Chondrocyte (in vitro differentiated cells): ENCODE measurements at regions not wholly inside any gene's neighbourhood (a gene's known extent, or its start where the extent isn't known, plus 50 kb on each side); places are given as distances from the start of the nearest gene placed in this dataset.
"Not testable (repeated sequence)": the region's sequence is repeated elsewhere in the genome, so short reads cannot be mapped to it uniquely, and the experiment has no call there.

ENCODE experiments used
- DNase-seq: peaks from one replicate; pipeline ENCODE4 v3.0.0; 2021; ENCODE audit warnings: mixed read lengths, low spot score
- H3K27ac Mint-ChIP-seq: one replicate; pipeline ENCODE4 v1.8.0; 2021; ENCODE audit warnings: mild to moderate bottlenecking, moderate library complexity, mixed read lengths; ENCODE audit not compliant: unreplicated experiment
- H3K27me3 Mint-ChIP-seq: 2 replicates; pipeline ENCODE4 v1.8.0; 2021; ENCODE audit warnings: low read depth, mixed read lengths
- H3K36me3 Mint-ChIP-seq: 2 replicates; pipeline ENCODE4 v1.8.0; 2021; ENCODE audit warnings: low read depth, mixed read lengths
- H3K4me1 Mint-ChIP-seq: 2 replicates; pipeline ENCODE4 v1.8.0; 2021; ENCODE audit warnings: low read depth, mild to moderate bottlenecking, mixed read lengths
- H3K4me3 Mint-ChIP-seq: one replicate; pipeline ENCODE4 v1.8.0; 2021; ENCODE audit warnings: mild to moderate bottlenecking, moderate library complexity, mixed read lengths; ENCODE audit not compliant: unreplicated experiment
- H3K9me3 Mint-ChIP-seq: 2 replicates; pipeline ENCODE4 v1.8.0; 2021; ENCODE audit warnings: low read depth, mixed read lengths
- TF ChIP-seq, protein P1 (sequence below): fragments of 200-600 bp; sonication (generic); IDR thresholded peaks from 2 replicates; pipeline ENCODE4 v1.5.0; 2021; ENCODE audit warnings: antibody characterized with exemption, mild to moderate bottlenecking, moderate library complexity

DNA sequence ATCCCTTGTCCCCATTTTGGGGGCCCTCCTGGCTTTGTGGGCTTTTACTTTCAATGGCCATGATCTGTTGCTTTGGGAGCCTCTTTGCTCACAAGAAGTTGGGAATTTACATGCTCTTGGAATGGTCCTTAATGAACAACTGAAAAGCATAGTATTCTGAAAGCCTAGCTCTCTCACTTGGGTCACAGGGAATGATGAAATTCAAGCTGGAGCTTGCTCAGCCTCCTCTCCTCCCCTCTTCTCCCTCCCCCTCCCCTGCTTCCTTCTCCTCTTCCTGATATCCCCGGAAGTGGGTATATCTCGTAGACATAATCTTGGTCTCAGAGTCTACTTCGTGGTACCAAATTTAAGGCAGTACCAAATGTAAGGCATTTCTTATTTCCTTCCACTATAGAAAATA is 400.6 kb upstream of the NR3C2 start:
- no peak for DNase-seq
- H3K4me1 Mint-ChIP-seq: no peaks in the 10 kb centered on the region
- H3K27me3 Mint-ChIP-seq: peaks cover 1% of the 10 kb centered on the region
- H3K9me3 Mint-ChIP-seq: no peaks in the 10 kb centered on the region
- no peak overlapping the region for H3K4me3 Mint-ChIP-seq
- H3K36me3 Mint-ChIP-seq: no peaks in the 10 kb centered on the region
- no peak overlapping the region for H3K27ac Mint-ChIP-seq
- TF ChIP-seq, protein P1, sequence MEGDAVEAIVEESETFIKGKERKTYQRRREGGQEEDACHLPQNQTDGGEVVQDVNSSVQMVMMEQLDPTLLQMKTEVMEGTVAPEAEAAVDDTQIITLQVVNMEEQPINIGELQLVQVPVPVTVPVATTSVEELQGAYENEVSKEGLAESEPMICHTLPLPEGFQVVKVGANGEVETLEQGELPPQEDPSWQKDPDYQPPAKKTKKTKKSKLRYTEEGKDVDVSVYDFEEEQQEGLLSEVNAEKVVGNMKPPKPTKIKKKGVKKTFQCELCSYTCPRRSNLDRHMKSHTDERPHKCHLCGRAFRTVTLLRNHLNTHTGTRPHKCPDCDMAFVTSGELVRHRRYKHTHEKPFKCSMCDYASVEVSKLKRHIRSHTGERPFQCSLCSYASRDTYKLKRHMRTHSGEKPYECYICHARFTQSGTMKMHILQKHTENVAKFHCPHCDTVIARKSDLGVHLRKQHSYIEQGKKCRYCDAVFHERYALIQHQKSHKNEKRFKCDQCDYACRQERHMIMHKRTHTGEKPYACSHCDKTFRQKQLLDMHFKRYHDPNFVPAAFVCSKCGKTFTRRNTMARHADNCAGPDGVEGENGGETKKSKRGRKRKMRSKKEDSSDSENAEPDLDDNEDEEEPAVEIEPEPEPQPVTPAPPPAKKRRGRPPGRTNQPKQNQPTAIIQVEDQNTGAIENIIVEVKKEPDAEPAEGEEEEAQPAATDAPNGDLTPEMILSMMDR: no peak

DNA sequence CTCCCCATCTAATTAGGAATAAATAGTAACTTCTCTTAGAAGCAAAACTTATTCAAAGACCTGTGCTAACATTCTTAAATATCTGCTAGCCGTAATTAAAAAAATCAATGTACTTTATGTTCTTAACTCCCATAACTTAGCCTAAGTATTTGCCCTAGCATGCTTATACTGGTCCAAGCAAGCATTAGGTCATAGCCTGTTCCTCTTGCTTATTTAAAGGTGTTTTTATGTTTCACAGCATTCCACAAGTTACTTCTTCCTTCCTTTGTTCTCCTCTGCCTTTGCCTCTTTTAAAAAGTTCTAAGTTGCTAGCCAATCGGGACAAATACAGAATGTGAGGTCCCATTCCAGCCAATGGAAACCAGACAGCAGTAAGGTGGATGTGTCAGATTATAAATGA is 395.4 kb upstream of the NR3C2 start:
- H3K4me1 Mint-ChIP-seq, H3K36me3 Mint-ChIP-seq, DNase-seq, H3K4me3 Mint-ChIP-seq, H3K27ac Mint-ChIP-seq, H3K9me3 Mint-ChIP-seq, H3K27me3 Mint-ChIP-seq: not testable (repeated sequence)

DNA sequence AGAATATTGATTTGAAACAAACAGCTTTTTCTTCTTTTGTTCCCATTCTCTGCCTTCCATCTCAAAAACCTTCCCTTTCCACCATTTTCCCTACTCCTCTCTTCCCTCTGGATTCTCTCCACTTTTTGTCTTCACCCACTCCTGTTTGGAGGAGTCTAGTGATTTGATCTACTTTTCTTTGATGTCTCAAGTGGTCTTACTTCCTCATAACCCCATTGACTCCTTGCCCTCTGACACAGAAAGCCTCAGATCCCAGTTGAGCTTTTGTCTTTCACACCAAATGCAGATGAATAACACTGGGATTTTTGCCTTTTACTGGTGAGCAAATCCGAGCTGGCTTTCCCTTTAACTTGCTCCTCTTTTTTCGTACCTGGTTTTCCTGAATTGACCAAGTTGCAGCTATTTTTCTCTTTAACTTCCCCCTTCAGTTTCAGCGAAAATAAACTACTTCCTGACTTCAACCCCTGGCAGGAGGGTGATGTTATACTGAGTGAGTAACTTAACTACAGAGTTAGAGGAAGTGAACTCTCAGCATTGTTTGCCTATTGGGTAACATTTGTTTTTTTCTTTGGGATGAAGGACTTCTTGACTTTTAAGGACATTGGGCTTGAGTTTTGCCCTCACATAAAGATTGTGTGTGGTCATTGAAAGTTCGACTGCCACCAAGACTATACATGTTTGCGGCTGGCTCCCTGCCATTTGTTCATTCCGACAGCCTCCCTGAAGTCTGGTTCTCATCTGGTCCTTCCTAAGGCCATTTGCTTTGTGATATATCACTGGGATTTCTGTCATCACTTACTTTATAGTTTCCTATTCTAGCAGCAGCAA is 392.8 kb upstream of the NR3C2 start:
- H3K9me3 Mint-ChIP-seq: peaks cover 3% of the 10 kb centered on the region
- H3K36me3 Mint-ChIP-seq: no peaks in the 10 kb centered on the region
- TF ChIP-seq, protein P1: no peak
- no peak for DNase-seq
- no peak overlapping the region for H3K4me3 Mint-ChIP-seq
- no peaks in the 10 kb centered on the region for H3K4me1 Mint-ChIP-seq
- no peak overlapping the region for H3K27ac Mint-ChIP-seq
- H3K27me3 Mint-ChIP-seq: no peaks in the 10 kb centered on the region

DNA sequence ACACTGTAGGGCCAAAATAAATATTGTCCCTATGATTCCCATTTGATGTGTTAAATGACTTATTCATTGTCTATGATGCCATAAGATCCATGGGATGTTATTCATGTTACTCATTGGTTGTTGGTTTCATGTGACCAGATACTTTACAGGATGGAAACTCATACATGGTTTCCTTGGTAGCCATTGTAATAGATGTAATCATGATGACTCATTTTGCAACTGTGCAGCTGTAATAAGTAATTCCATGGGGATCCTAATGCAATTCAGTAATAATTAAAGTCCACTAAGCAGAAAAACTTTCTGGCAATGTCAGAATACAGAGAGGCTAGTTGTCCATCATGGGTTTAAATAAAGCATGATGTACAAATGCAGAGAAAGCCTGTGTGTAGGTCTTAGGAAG is 389.7 kb upstream of the NR3C2 start:
- no peak overlapping the region for H3K27ac Mint-ChIP-seq
- H3K4me1 Mint-ChIP-seq: no peaks in the 10 kb centered on the region
- no peak overlapping the region for H3K4me3 Mint-ChIP-seq
- no peak for DNase-seq
- peaks cover 10% of the 10 kb centered on the region for H3K9me3 Mint-ChIP-seq
- TF ChIP-seq, protein P1: no peak
- H3K36me3 Mint-ChIP-seq: no peaks in the 10 kb centered on the region
- no peaks in the 10 kb centered on the region for H3K27me3 Mint-ChIP-seq

DNA sequence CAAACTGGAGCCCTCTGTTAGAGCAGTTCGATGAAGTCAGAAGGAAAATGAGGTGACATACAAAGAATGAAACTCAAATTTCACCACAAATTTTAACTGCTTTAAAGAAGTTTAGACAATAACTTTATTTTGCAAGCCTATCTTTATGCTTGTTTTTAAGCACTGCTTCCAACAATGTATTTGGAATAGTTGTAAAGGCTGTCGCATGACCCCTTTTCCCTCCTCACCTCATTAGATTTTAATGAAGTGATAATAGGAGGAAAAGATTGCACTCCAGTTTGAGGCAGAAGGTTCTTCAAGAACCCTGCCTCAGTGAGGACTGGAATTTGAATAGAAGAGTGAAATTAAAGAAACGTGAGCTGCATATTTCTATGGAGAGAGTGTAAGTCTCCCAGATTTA is 386.1 kb upstream of the NR3C2 start:
- no peak overlapping the region for H3K4me3 Mint-ChIP-seq
- no peak for DNase-seq
- TF ChIP-seq, protein P1: no peak
- H3K9me3 Mint-ChIP-seq: peaks cover 10% of the 10 kb centered on the region
- H3K36me3 Mint-ChIP-seq: no peaks in the 10 kb centered on the region
- no peak overlapping the region for H3K27ac Mint-ChIP-seq
- no peaks in the 10 kb centered on the region for H3K27me3 Mint-ChIP-seq
- no peaks in the 10 kb centered on the region for H3K4me1 Mint-ChIP-seq

DNA sequence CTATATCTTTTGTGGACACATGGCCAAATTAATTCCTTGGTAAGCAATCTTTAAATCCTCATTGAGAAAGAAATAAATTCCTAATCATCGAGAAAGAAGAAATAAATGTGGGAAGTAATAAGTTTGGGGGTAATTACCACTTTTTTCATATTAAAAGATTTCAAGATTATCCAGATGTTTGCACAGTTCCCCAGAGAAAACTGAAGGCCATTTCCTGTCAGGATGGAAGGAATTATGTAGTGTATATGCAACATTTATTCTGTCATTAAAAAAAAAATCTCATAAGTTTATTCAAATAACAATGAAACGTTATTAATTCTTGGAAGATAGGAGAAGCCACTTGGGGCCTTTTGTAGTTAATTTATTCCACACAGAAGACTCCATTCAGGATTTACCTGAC is 385.6 kb upstream of the NR3C2 start:
- Mint-ChIP-seq H3K9me3 (peaks cover 10% of the 10 kb centered on the region), H3K36me3 (no peaks in the 10 kb centered on the region), H3K27me3 (no peaks in the 10 kb centered on the region), H3K4me1 (no peaks in the 10 kb centered on the region), H3K4me3 (no peak overlapping the region), H3K27ac (no peak overlapping the region)
- DNase-seq: no peak
- TF ChIP-seq, protein P1: no peak
